Endothelial cell (in vitro differentiated cells): ENCODE measurements at regions not wholly inside any gene's neighbourhood (a gene's known extent, or its start where the extent isn't known, plus 50 kb on each side); places are given as distances from the start of the nearest gene placed in this dataset.

ENCODE experiments used
- DNase-seq: peaks from one replicate; pipeline ENCODE4 v3.0.0; 2021; ENCODE audit warnings: low spot score
- H3K27ac Mint-ChIP-seq: one replicate; pipeline ENCODE4 v1.8.0; 2021; ENCODE audit warnings: mixed read lengths, inconsistent platforms; ENCODE audit not compliant: unreplicated experiment
- H3K27me3 Mint-ChIP-seq: one replicate; pipeline ENCODE4 v1.8.0; 2021; ENCODE audit warnings: mild to moderate bottlenecking, moderate library complexity, mixed read lengths, inconsistent platforms; ENCODE audit not compliant: unreplicated experiment
- H3K36me3 Mint-ChIP-seq: one replicate; pipeline ENCODE4 v1.8.0; 2021; ENCODE audit warnings: mild to moderate bottlenecking, low read depth, mixed read lengths, inconsistent platforms; ENCODE audit not compliant: unreplicated experiment
- H3K4me1 Mint-ChIP-seq: one replicate; pipeline ENCODE4 v1.8.0; 2021; ENCODE audit warnings: mild to moderate bottlenecking, mixed read lengths, inconsistent platforms; ENCODE audit not compliant: unreplicated experiment
- H3K4me3 Mint-ChIP-seq: one replicate; pipeline ENCODE4 v1.8.0; 2021; ENCODE audit warnings: mild to moderate bottlenecking, mixed read lengths, inconsistent platforms; ENCODE audit not compliant: unreplicated experiment
- H3K9me3 Mint-ChIP-seq: one replicate; pipeline ENCODE4 v1.8.0; 2021; ENCODE audit warnings: mixed read lengths, inconsistent platforms; ENCODE audit not compliant: unreplicated experiment
- CTCF ChIP-seq: fragments of 200-600 bp; sonication (generic); IDR thresholded peaks from one replicate; pipeline ENCODE4 v1.5.0; 2021; ENCODE audit warnings: antibody characterized with exemption; ENCODE audit not compliant: unreplicated experiment

- TF ChIP-seq CTCF: no peak
- DNase-seq: no peak
- peaks cover 18% of the 10 kb centered on the region for H3K4me1 Mint-ChIP-seq
- no peak overlapping the region for H3K27ac Mint-ChIP-seq
- peaks cover 1% of the 10 kb centered on the region for H3K27me3 Mint-ChIP-seq
- no peaks in the 10 kb centered on the region for H3K36me3 Mint-ChIP-seq
- H3K9me3 Mint-ChIP-seq: no peaks in the 10 kb centered on the region
- H3K4me3 Mint-ChIP-seq: no peak overlapping the region
Observed at GRCh38 chr5:173762930-173763329, 125.2 kb upstream of the CPEB4 start.

- no peaks in the 10 kb centered on the region for H3K9me3 Mint-ChIP-seq
- no peaks in the 10 kb centered on the region for H3K36me3 Mint-ChIP-seq
- no peak for TF ChIP-seq CTCF
- H3K27ac Mint-ChIP-seq: no peak overlapping the region
- peaks cover 1% of the 10 kb centered on the region for H3K27me3 Mint-ChIP-seq
- DNase-seq: no peak
- no peak overlapping the region for H3K4me3 Mint-ChIP-seq
- H3K4me1 Mint-ChIP-seq: peaks cover 18% of the 10 kb centered on the region
Observed at GRCh38 chr5:173763410-173763809, 124.7 kb upstream of the CPEB4 start.

- Mint-ChIP-seq H3K27ac (no peak overlapping the region), H3K4me3 (no peak overlapping the region)
Observed at GRCh38 chr5:173764332-173765028, 123.7 kb upstream of the CPEB4 start.

GRCh38 chr5:173765029-173765644 lies 123.0 kb upstream of the CPEB4 start:
- peaks cover 2% of the 10 kb centered on the region for H3K27me3 Mint-ChIP-seq
- H3K4me1 Mint-ChIP-seq: peaks cover 18% of the 10 kb centered on the region
- H3K36me3 Mint-ChIP-seq: no peaks in the 10 kb centered on the region
- H3K27ac Mint-ChIP-seq: no peak overlapping the region
- no peak for DNase-seq
- H3K4me3 Mint-ChIP-seq: no peak overlapping the region
- TF ChIP-seq CTCF: no peak
- no peaks in the 10 kb centered on the region for H3K9me3 Mint-ChIP-seq

More at GRCh38 chr5:173764332-173765028, 123.7 kb upstream of the CPEB4 start:
- Mint-ChIP-seq H3K9me3 (no peaks in the 10 kb centered on the region), H3K27me3 (peaks cover 1% of the 10 kb centered on the region), H3K4me1 (peaks cover 18% of the 10 kb centered on the region), H3K36me3 (no peaks in the 10 kb centered on the region)
- DNase-seq: no peak
- no peak for TF ChIP-seq CTCF

GRCh38 chr5:173765661-173766060 lies 122.5 kb upstream of the CPEB4 start:
- no peaks in the 10 kb centered on the region for H3K36me3 Mint-ChIP-seq
- H3K9me3 Mint-ChIP-seq: no peaks in the 10 kb centered on the region
- peaks cover 18% of the 10 kb centered on the region for H3K4me1 Mint-ChIP-seq
- no peak overlapping the region for H3K4me3 Mint-ChIP-seq
- no peak overlapping the region for H3K27ac Mint-ChIP-seq
- no peak for DNase-seq
- no peak for TF ChIP-seq CTCF
- peaks cover 2% of the 10 kb centered on the region for H3K27me3 Mint-ChIP-seq
